CD14-positive monocyte (primary cell): ENCODE measurements at regions not wholly inside any gene's neighbourhood (a gene's known extent, or its start where the extent isn't known, plus 50 kb on each side); places are given as distances from the start of the nearest gene placed in this dataset.

Experiments used
- DNase-seq, 3 donors: peaks; one replicate each; pipeline ENCODE4 v3.0.0-alpha.2; 2011 to 2022
- H2AFZ ChIP-seq: 2 replicates; pipeline ENCODE4 v1.6.0; 2012; ENCODE audit warnings: mild to moderate bottlenecking, low read depth, low read length, inconsistent platforms; ENCODE audit not compliant: insufficient read depth, poor library complexity, severe bottlenecking
- H3K27ac ChIP-seq, 2 donors: 1 replicate in 1 of 2; 2 replicates in 1 of 2; pipeline ENCODE4 v1.5.1; 2012 to 2013; ENCODE audit warnings: low read length in 2 of 2, control low read depth in 1 of 2, inconsistent platforms in 1 of 2, low read depth in 1 of 2, mild to moderate bottlenecking in 1 of 2
- H3K27me3 ChIP-seq, 2 donors: one replicate each; pipeline versions ENCODE4 v1.6.0 to v1.6.1; 2011 to 2013; ENCODE audit warnings: low read length in 2 of 2; ENCODE audit not compliant: control insufficient read depth in 2 of 2, insufficient read depth in 2 of 2
- H3K36me3 ChIP-seq, 2 donors: replicated peaks in 1 of 2; 1 replicate in 1 of 2; 2 replicates in 1 of 2; pipeline versions ENCODE4 v1.5.1 to v1.6.1; 2012 to 2013; ENCODE audit warnings: low read length in 2 of 2, control low read depth in 1 of 2, inconsistent platforms in 1 of 2, mild to moderate bottlenecking in 1 of 2; ENCODE audit not compliant: insufficient read depth in 2 of 2, control insufficient read depth in 1 of 2
- H3K4me1 ChIP-seq, 2 donors: 1 replicate in 1 of 2; 2 replicates in 1 of 2; pipeline versions ENCODE4 v1.5.1 to v1.6.1; 2012 to 2013; ENCODE audit warnings: low read length in 2 of 2, control low read depth in 1 of 2, inconsistent platforms in 1 of 2, mild to moderate bottlenecking in 1 of 2, moderate library complexity in 1 of 2; ENCODE audit not compliant: insufficient read depth in 2 of 2, control insufficient read depth in 1 of 2
- H3K4me2 ChIP-seq: replicated peaks from 2 replicates; pipeline ENCODE3; 2012; ENCODE audit warnings: low read length, moderate library complexity, mild to moderate bottlenecking; ENCODE audit not compliant: poor library complexity, severe bottlenecking; ENCODE audit errors: extremely low read depth
- H3K4me3 ChIP-seq, 3 experiments: fragments of 200-600 bp in 1 of 3; sonication (generic) in 1 of 3; replicated peaks in 1 of 3; 1 replicate in 2 of 3; 2 replicates in 1 of 3; pipeline ENCODE4 v1.5.1; 2011 to 2013; ENCODE audit warnings: low read length in 3 of 3, mild to moderate bottlenecking in 3 of 3, control low read depth in 2 of 3, low read depth in 2 of 3, inconsistent platforms in 1 of 3, moderate library complexity in 1 of 3
- H3K79me2 ChIP-seq: 2 replicates; pipeline ENCODE4 v1.6.0; 2012; ENCODE audit warnings: mild to moderate bottlenecking, control low read depth, inconsistent platforms, low read length, moderate library complexity; ENCODE audit not compliant: insufficient read depth
- H3K9ac ChIP-seq: 2 replicates; pipeline ENCODE4 v1.6.0; 2017; ENCODE audit warnings: low read length, mild to moderate bottlenecking; ENCODE audit not compliant: insufficient read depth, poor library complexity, severe bottlenecking
- H3K9me3 ChIP-seq, 2 donors: replicated peaks in 1 of 2; 1 replicate in 1 of 2; 2 replicates in 1 of 2; pipeline versions ENCODE4 v1.5.1 to v1.6.1; 2012 to 2013; ENCODE audit warnings: low read length in 2 of 2, control low read depth in 1 of 2; ENCODE audit not compliant: control insufficient read depth in 1 of 2, insufficient read depth in 1 of 2
- H4K20me1 ChIP-seq: 2 replicates; pipeline ENCODE4 v1.6.0; 2012; ENCODE audit warnings: mild to moderate bottlenecking, low read length, control low read depth, moderate library complexity; ENCODE audit not compliant: insufficient read depth
- H3K27ac Mint-ChIP-seq, 7 donors: one replicate each; pipeline ENCODE4 v1.8.0; 2020; ENCODE audit warnings: mild to moderate bottlenecking in 7 of 7, mixed read lengths in 7 of 7, moderate library complexity in 6 of 7, inconsistent platforms in 2 of 7
- H3K27me3 Mint-ChIP-seq, 3 donors: one replicate each; pipeline ENCODE4 v1.8.0; 2021 to 2022; ENCODE audit warnings: low read depth in 3 of 3, mild to moderate bottlenecking in 3 of 3, mixed read lengths in 3 of 3, moderate library complexity in 3 of 3, inconsistent platforms in 1 of 3
- H3K36me3 Mint-ChIP-seq, 2 donors: one replicate each; pipeline ENCODE4 v1.8.0; 2020; ENCODE audit warnings: mixed read lengths in 2 of 2, inconsistent platforms in 1 of 2, mild to moderate bottlenecking in 1 of 2
- H3K4me1 Mint-ChIP-seq: one replicate; pipeline ENCODE4 v1.8.0; 2020; ENCODE audit warnings: mild to moderate bottlenecking, mixed read lengths
- H3K4me3 Mint-ChIP-seq, 2 donors: one replicate each; pipeline ENCODE4 v1.8.0; 2020; ENCODE audit warnings: mild to moderate bottlenecking in 2 of 2, mixed read lengths in 2 of 2, moderate library complexity in 1 of 2
- H3K9me3 Mint-ChIP-seq, 7 donors: one replicate each; pipeline ENCODE4 v1.8.0; 2020 to 2022; ENCODE audit warnings: mixed read lengths in 7 of 7, mild to moderate bottlenecking in 6 of 7, moderate library complexity in 6 of 7, inconsistent platforms in 2 of 7
- CTCF ChIP-seq: fragments of 200-600 bp; IDR thresholded peaks from one replicate; pipeline ENCODE4 v1.8.0; 2022; ENCODE audit warnings: antibody characterized with exemption, mild to moderate bottlenecking
- WGBS: methylation state at CpG from one replicate; pipeline ENCODE4 v1.1.5; 2013; ENCODE audit warnings: missing lambda C conversion rate; ENCODE audit not compliant: insufficient coverage; 5-methylcytosine and 5-hydroxymethylcytosine counted together
- intact Hi-C, 2 donors: fragments of 100-400 bp; cut with micrococcal nuclease; formaldehyde crosslinking; loops; one replicate each; pipeline versions ENCODE4 v1.15.0 to v1.15.1; 2023

GRCh38 chr10:28082885-28083284 lies 84.0 kb upstream of the ODAD2 start:
- peaks cover 7% of the 10 kb centered on the region for H4K20me1 ChIP-seq
- peaks cover 0 to 13% (median 3%) of the 10 kb centered on the region in 7 donors for H3K9me3 Mint-ChIP-seq
- H3K27me3 Mint-ChIP-seq = no peaks in the 10 kb centered on the region
- no CpG with 5 or more reads among the region's 2 CpGs for WGBS
- peaks cover under 1 to 5% of the 10 kb centered on the region in 2 donors for H3K4me1 ChIP-seq
- no peak overlapping the region for H3K9ac ChIP-seq
- H3K27ac Mint-ChIP-seq = peak overlapping the region in 2 of 7 donors; percentile 26 to 58
- intact Hi-C loops = no loop called here
- no peak overlapping the region for H2AFZ ChIP-seq
- TF ChIP-seq CTCF = no peak
- H3K4me3 Mint-ChIP-seq = no peak overlapping the region
- peaks cover 69 to 75% of the 10 kb centered on the region in 2 donors for H3K36me3 Mint-ChIP-seq
- H3K27ac ChIP-seq = no peak overlapping the region
- no peaks in the 10 kb centered on the region for H3K79me2 ChIP-seq
- H3K27me3 ChIP-seq = no peaks in the 10 kb centered on the region
- no peak for DNase-seq
- H3K4me2 ChIP-seq = no peak overlapping the region
- peaks cover 5% of the 10 kb centered on the region for H3K4me1 Mint-ChIP-seq
- H3K9me3 ChIP-seq = peaks cover 0 to 6% of the 10 kb centered on the region in 2 donors
- H3K36me3 ChIP-seq = peaks cover 39 to 93% of the 10 kb centered on the region in 2 donors
- H3K4me3 ChIP-seq = no peak overlapping the region

- H3K79me2 ChIP-seq = no peaks in the 10 kb centered on the region
- intact Hi-C loops = no loop called here
- TF ChIP-seq CTCF = no peak
- Mint-ChIP-seq H3K4me1 (no peaks in the 10 kb centered on the region), H3K27me3 (no peaks in the 10 kb centered on the region), H3K4me3 (no peak overlapping the region), H3K36me3 (peaks cover 70 to 71% of the 10 kb centered on the region in 2 donors), H3K9me3 (peaks cover 0 to 13% (median 3%) of the 10 kb centered on the region in 7 donors), H3K27ac (peak overlapping the region in 2 of 7 donors; percentile 26 to 47)
- no peaks in the 10 kb centered on the region for H3K4me1 ChIP-seq
- H3K4me2 ChIP-seq = no peak overlapping the region
- H3K9me3 ChIP-seq = peaks cover 0 to 6% of the 10 kb centered on the region in 2 donors
- peaks cover 42 to 93% of the 10 kb centered on the region in 2 donors for H3K36me3 ChIP-seq
- peaks cover 7% of the 10 kb centered on the region for H4K20me1 ChIP-seq
- no peak overlapping the region for H3K27ac ChIP-seq
- H2AFZ ChIP-seq = no peak overlapping the region
- no peak overlapping the region for H3K9ac ChIP-seq
- no peak overlapping the region for H3K4me3 ChIP-seq
- DNase-seq = no peak
- H3K27me3 ChIP-seq = no peaks in the 10 kb centered on the region
These were observed 83.4 kb upstream of the ODAD2 start for GRCh38 chr10:28082316-28082715.
